HPDE6-E6E7 (cell line): ENCODE measurements at regions not wholly inside any gene's neighbourhood (a gene's known extent, or its start where the extent isn't known, plus 50 kb on each side); places are given as distances from the start of the nearest gene placed in this dataset.

Experiments
- DNase-seq: peaks from one replicate; pipeline ENCODE4 v3.0.0; 2011; ENCODE audit warnings: missing footprints; ENCODE audit errors: extremely low spot score

DNA sequence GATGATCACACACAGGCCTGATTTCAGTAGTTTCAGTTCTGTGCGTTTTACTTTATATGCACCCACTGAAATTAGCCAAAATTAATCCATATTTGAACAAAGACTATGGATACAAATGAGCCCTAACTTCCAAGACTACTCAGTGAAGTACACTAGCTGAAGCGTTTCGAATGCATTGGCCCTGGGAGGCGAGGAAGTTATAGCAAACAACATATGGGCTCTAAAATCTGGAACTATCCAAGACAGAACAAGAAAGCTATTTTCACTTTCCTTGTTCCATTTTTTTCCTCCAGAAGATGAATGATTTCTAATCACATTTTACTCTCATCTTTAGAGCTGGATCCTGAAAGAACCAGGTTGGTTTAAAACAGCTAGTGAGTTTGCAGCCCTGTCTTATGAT lies 399.4 kb upstream of the HNRNPA3 start:
- DNase-seq: no peak

DNA sequence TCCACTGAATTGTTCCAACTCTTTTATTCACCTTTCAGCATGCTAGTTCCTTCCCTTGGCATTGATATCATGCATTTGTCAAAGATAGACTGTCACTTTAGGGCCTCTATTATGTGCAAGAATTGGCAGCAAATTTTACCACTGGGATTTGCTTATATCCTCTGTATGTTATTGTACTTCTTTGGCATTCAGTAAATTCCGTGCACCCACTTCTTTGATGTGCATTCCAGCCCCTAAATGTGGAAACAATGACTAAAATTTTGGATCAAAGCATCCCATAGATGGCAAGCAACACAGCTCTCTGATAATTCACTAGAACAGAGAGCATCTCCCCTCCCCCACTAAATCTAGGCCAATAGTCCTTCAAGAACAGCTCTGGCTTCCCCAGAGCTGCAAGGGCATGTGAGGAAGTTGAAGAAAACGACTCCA lies 399.0 kb upstream of the HNRNPA3 start:
- DNase-seq: no peak

- DNase-seq: no peak
These were observed 398.3 kb upstream of the HNRNPA3 start for GRCh38 chr2:176814274-176814673.

DNA sequence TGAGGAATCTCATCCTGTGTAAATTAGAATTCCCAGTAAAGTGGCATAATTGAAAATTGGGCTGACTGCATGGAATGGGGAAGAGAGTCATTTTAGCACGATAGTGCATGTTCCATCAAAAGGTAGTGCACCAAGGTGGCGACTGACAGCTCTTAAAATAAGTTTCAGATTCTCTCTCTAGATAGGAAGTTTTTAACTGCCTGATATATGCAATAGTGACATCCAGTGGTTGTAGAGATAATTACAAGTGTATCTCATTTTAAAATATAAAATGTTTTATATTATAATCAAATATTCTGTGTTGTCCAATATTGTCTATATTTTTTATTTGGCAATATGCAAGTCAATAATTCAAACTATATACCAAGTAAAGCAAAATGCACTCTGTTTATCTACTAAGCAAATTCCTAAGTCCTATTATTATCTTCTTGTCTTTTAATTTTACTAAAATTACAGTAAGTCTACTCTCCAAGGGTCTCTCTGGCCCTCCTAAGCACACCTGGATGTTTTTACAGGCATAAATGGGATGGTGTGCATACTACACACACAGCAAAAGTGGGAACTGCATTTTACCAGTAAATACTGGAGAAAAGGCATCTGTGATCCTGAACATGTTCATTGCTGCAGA lies 397.7 kb upstream of the HNRNPA3 start:
- peak; percentile 10 for DNase-seq

GRCh38 chr2:176817061-176817565 lies 395.5 kb upstream of the HNRNPA3 start:
- DNase-seq: no peak

- DNase-seq: no peak
These were observed 394.5 kb upstream of the HNRNPA3 start for GRCh38 chr2:176818076-176818475.

DNA sequence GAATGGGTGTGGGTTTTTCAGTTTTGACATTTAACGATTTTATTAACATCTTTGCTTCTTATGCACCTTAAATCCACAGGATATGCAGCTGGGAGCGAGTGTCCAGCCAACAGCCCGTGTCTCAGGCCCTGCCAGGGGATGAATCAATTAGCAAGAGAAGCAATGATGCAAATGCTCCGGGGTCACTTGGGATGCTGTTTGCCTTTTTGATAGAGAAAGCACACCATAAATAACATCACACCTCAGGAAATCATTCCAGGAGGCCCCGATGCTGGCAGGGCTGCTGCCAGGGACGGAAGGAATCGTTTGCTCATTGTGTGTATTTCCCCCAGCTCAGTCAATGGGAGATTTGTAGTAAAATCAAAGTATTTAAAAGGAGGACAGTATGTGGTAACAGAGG lies 394.0 kb upstream of the HNRNPA3 start:
- DNase-seq: no peak

GRCh38 chr2:176819306-176819705 lies 393.3 kb upstream of the HNRNPA3 start:
- no peak for DNase-seq

- no peak for DNase-seq
These were observed 392.1 kb upstream of the HNRNPA3 start for GRCh38 chr2:176820371-176820932.

GRCh38 chr2:176821350-176821749 lies 391.2 kb upstream of the HNRNPA3 start:
- DNase-seq: no peak

- DNase-seq: no peak
These were observed 390.5 kb upstream of the HNRNPA3 start for GRCh38 chr2:176822060-176822459.

DNA sequence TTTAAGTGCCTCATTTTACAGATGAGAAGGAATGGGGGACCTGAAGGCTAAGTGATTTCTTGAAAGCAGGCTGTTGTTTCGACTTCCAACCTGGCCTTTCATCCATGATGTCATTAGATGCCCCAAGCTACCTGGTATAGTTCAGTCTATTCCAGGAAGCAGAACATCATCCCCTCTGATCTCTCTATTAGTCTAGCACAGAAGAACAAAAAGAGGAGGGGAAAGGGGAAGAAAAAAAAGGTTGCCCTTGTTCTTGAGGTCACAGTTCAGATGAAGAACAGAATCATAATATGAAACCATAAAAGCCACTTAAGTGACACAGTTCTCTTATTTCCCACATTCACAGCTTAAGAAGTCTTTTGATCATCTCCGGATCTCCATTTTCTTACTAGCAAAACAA lies 386.2 kb upstream of the HNRNPA3 start:
- no peak for DNase-seq

- DNase-seq: no peak
These were observed 385.5 kb upstream of the HNRNPA3 start for GRCh38 chr2:176826984-176827668.

- DNase-seq: no peak
These were observed 382.2 kb upstream of the HNRNPA3 start for GRCh38 chr2:176830362-176830761.

GRCh38 chr2:176832086-176832485 lies 380.5 kb upstream of the HNRNPA3 start:
- DNase-seq: no peak

GRCh38 chr2:176833671-176834070 lies 378.9 kb upstream of the HNRNPA3 start:
- no peak for DNase-seq

DNA sequence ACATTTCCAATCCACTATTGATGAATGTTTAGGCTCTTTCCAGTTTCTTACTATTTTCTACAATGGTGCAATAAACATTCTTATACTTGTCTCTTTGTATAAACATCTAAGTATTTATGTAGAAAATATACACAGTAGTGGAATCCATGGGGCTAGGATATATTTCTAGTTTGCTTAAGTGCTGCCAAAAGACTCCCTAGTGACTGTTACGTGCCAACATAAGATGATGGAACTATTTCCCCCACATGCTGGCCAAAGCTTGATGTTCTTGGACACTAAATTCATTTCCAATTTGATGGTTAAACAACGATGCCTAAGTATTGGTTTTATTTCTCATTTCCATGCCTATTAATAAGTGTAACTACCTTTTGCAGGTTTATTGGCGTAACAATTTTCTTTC lies 378.4 kb upstream of the HNRNPA3 start:
- DNase-seq: no peak

DNA sequence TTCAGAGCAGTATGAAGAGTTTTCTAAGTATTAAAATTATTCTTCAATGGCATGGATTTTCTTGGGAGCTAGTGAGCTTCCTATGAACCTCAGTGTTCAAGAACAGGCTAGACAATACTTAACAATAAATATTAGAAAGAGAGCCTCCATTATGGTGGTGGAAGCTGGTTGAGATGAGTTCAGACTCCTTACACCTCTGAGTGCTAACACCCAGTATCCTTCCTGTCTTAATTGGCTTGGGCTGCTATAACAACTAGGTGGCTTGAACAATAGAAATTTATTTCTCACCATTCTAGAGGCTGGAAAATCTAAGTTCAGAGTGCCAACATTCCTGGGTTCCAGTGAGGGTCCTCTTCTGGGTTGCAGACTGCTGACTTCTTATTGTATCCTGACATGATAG lies 369.4 kb upstream of the HNRNPA3 start:
- no peak for DNase-seq

DNA sequence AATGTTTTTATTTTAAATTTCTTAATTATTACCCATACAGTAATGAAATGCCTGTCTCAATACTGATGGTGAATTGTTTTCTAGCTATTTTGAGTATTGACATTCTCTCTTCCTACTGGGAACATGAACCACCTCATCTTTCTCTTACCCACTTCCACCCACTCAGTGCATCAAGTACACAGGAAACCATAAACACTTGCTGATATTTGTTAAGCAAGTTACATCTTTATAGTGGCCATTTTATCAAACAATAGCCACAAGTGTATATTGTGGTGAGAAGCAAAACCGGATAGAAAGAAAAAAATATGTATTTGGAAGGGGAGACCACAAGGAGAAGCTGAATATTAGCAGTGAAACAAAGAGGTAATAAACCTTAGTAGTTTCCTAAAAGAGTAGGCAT lies 368.1 kb upstream of the HNRNPA3 start:
- DNase-seq: no peak

DNA sequence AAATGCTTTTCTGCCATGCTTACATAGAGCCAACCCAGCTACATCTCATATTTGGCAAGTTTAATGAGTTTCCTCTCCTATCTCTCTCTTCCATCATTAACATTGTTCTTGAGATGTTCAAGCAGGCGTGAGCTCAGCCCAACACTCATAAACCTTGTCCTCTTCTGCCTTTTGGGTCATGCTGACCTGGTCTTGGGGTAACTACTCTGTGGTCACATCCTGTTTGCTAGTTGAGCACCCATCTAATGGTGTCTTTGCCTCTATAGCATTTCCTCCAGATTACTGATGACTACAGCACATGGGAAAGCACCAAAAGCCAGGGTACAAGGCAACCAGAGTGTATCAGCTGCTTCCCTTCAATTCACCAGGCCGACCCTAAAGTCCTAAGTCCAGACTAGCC lies 366.9 kb upstream of the HNRNPA3 start:
- no peak for DNase-seq

DNA sequence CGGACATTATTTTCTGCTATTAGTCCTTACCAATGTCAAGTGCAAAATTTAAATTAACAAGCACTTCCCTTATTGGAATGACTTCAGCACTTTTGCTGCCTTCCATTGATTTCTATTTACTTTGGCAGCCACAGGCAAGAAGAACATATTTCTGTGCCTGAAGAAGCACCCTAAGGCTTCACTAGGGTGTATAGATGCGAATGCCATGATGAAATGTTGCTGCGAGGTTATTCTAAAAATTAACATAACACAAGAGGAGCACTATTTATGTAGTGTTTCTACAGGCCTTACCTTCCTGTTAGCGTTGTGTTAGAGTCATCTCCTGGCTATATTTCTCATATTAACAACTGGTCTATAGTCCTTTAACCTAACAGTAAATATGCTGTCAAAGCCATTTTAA lies 365.0 kb upstream of the HNRNPA3 start:
- DNase-seq: no peak

DNA sequence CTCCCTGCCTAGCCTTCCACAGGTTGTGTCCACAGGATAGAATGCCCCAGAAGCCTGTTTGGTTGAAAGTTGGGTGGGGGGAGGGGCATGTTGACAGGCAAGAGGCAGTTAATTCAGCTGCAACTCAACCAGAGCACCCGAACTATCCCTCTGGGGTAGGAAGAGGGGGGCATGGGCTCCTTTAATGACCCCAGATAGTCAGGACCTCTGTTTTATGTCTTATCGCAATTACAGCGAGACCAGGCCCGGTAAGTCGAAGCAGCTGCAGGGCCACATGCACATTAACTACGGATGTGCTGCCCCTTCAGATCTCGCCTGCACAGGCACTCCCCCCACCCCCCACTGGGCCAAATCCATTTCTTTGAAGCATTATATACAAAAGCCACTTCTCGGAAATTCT lies 363.8 kb upstream of the HNRNPA3 start:
- no peak for DNase-seq

DNA sequence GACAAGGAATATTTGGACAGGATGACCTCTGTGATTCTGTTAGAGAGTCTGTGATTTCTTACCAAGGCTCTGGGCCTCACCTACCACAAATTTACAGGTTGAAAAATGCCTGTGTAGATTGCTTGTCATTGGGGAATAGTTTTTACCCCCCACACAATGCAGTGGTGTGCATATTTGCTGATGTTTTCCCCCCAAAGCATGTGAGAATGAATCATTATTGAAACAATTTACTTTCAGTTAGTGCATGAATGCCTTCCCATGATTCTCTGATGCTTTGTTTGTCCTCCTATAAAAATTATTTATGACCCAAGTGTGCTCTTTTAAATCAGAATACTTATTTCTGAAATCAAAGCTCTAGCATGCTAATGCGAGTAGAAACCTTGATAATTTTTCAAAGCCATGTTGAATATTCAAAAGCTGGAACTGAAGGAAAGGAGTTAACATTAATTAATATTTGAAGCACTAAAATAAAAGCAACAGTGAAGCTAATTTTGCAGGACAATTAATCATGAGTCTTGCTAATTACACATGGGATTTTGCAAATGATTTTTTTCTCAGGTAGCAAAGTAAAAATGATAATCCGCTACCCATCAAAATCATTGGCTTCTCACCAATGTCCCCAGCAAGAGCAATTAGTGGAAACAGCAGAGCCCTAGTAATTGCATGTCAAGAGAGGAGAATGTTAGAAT lies 361.2 kb upstream of the HNRNPA3 start:
- DNase-seq: no peak
